GM18909 (cell line): ENCODE measurements at regions not wholly inside any gene's neighbourhood (a gene's known extent, or its start where the extent isn't known, plus 50 kb on each side); places are given as distances from the start of the nearest gene placed in this dataset.

Experiments used
- ATAC-seq: cut with Tn5 transposase; IDR thresholded peaks from one replicate; pipeline ENCODE4 v1.9.1; 2021; ENCODE audit warnings: mild to moderate bottlenecking; ENCODE audit not compliant: unreplicated experiment, poor library complexity

DNA sequence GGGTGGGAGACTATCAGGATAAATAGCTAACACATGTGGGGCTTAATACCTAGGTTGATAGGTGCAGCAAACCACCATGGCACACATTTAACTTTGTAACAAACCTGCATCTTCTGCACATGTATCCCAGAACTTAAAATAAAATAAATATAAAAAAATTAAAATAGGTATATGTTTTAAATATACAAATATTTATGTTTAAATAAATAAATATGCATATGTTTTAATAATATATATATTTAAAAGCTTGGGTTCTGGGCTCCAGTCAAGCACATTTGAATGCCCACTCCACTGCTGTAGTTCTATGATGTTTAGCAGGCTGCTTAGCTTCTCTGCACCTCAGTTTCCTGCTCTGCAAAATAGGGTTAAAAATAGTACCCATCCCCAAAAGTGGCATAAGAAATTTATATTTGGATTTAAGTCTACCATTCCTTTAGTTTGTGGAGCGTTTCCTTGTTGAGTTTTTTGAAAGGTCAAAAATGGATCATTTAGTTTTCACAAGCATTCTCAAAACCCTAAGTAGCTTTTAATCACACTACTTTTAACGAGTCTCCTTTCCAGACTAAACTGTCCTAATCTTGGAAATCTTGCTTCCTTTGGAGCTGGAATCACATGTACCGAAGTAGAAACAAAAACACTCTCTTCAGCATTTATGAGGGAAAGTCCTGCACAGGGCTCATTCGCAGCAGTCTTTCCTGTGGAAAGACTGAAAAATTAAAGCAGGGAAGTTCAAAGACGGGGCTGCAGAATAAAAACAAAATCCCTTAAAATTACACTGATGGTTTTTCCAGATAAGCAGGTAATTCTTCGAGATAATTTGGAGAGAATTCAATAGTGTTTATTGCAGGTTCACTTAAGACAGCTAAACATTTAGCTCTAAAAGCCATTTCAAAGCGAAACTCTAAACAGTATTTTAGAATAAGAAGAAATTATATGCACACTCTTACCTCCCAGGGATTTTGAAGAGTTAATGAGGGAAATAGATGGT is 111.7 kb upstream of the LYZL1 start:
- ATAC-seq = no peak

GRCh38 chr10:29181936-29182335 is 106.9 kb upstream of the LYZL1 start:
- no peak for ATAC-seq

- no peak for ATAC-seq
These were observed 105.4 kb upstream of the LYZL1 start for GRCh38 chr10:29183301-29183945.

GRCh38 chr10:29184205-29185000 is 104.5 kb upstream of the LYZL1 start:
- no peak for ATAC-seq

DNA sequence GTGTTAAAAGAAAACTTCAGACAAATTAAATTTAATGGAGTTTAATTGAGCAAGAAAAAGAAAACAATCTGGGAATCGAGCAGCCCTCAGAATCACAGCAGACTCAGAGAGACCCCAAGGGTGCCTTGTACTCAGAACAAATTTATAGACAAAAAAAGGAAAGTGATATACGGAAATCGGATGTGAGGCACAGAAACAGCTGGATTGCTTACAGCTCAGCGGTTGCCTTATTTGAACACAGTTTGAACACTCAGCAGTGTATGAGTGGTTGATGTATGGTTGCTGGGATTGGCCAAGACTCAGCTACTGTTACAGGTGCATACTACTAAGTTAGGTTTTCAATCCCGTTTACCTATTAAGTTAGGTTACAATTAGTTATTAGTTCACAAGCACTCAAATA is 103.8 kb upstream of the LYZL1 start:
- ATAC-seq = no peak

GRCh38 chr10:29186221-29186620 is 102.6 kb upstream of the LYZL1 start:
- no peak for ATAC-seq

GRCh38 chr10:29189256-29189655 is 99.6 kb upstream of the LYZL1 start:
- ATAC-seq = no peak

- ATAC-seq = no peak
These were observed 97.2 kb upstream of the LYZL1 start for GRCh38 chr10:29191674-29192073.

DNA sequence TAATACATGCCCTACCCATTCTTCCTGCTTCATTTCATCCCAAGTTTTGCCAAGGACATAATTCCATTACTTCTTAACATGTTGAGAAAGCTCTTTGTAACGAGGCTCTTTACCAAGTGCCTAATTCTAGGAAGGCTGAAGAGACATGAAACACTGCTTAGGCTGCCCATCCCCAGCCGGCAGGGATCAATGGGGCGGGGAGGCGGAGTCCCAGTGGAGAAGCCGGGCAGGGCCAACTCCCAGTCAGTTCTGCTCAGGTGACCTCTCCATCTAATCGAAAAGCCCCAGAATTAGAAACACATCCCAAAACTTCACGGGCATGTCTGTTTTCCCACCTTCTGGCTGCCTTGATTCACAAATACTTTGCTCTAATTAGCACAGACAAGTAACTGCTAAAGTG is 89.5 kb upstream of the LYZL1 start:
- ATAC-seq = no peak

- ATAC-seq = no peak
These were observed 88.8 kb upstream of the LYZL1 start for GRCh38 chr10:29199941-29200679.

- no peak for ATAC-seq
These were observed 86.4 kb upstream of the LYZL1 start for GRCh38 chr10:29202386-29202940.

DNA sequence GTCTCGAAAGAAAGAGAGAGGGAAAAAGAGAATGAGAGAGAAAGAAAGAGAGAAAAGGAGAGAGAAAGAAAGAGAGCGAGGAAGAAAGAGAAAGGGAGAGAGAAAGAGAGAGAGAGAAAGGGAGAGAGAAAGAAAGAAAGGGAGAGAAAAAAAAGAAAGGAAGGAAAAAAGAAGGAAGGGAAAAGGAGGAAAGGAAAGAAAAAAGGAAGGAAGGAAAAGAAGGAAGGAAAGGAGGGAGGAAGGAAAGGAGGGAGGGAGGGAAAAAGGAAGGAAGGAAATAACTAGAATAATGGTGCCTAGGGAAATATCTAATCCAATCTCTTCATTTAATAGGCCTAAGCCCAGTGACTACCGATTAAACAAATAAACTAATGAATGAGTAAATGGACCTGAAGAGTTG is 85.4 kb upstream of the LYZL1 start:
- no peak for ATAC-seq

DNA sequence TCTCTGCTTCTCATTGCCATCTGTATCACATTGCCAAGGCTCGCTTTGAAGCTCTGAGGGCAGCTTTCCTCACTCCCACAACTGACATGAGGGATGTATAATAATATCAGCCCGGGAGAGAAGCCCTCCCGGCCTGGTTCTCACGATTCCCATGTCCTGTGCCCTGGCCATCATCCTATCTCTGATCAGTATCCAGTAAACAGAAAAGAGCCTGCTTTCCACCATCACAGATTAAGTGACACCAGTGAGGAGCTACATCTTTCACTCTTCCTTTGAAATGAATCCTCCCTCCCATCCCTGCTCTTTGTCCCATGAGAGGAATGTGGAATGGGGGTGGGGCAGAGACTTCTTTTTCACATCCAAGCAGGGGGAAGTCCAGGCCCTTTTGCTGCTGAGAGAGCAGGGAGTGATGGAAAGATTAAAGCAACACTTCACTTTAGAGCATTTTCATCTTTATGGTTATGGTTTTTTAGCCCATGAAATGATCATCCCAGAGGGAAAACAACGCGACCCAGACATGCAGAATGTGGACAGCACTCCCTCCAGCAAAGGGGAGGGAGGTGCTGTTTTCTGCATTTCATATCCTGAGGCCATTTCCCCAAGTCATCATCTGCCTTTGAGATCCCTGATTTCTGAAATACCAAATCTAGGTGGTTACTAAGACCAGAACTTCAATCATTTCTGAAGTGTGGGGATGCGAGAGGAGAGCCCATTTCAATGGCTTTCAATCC is 84.6 kb upstream of the LYZL1 start:
- no peak for ATAC-seq

- no peak for ATAC-seq
These were observed 83.1 kb upstream of the LYZL1 start for GRCh38 chr10:29205787-29206186.

DNA sequence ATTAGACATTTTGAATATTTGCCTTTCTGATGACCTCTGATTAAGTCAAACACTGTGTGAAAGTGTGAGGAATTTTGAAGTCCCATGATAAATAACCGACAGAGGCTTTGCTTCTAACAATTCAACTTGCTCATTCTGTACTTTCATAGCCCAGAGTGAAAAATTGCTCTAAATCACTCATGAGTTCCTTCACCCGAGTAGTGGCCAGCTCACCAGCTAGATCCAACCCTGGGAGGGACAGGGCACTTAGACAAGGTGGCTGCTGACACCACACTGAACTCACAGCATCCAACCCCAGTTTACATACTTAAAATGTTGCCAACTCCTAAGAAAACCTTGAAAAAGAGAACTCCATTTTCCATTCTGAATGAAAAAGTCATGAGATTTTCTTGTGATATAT is 80.0 kb upstream of the LYZL1 start:
- ATAC-seq = no peak

DNA sequence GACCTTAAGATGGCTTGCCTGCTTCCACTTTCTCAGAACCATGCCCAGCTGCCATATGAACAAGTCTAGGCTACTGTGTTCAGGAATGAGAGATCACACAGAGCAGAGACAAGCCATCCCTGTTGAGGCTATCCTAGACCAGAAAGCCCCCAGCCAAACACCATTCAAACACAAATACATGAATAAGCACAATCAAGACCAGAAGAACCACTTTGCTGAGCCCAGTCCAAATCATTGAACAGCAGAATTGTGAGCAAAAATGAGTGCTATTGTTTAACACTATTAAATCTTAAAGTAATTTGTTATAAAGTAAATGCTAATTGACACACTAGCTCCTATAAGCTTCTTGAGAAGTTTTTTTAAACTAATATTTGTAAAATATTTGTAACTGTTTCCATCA is 79.0 kb upstream of the LYZL1 start:
- no peak for ATAC-seq

DNA sequence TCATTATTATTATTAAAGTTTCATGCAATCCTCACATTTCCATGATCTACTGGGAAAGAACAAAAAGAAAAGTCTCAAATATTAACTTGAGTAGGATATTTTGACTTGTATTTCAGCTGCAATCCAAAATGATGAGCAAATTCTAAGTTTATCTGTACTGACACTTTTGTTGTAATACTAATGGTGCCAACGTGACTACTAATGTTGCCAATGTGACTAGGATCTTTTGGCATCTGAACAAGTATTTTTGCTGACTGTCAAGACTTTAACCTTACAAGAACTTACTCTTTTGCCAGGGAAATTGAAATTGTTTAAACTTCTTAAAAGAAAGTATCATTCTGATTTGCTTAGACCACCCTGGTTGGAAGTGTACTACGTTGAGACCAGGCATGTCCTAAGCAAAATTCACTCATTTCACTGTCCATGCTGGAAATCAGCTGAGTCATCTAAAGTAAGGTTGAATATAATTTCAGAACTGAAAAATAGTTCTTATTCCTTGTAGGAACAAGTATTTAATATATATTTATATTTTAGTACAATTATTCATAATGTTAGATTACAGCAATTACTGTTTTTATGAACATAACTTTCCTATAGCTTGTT is 78.5 kb upstream of the LYZL1 start:
- no peak for ATAC-seq

GRCh38 chr10:29212597-29212996 is 76.3 kb upstream of the LYZL1 start:
- no peak for ATAC-seq

DNA sequence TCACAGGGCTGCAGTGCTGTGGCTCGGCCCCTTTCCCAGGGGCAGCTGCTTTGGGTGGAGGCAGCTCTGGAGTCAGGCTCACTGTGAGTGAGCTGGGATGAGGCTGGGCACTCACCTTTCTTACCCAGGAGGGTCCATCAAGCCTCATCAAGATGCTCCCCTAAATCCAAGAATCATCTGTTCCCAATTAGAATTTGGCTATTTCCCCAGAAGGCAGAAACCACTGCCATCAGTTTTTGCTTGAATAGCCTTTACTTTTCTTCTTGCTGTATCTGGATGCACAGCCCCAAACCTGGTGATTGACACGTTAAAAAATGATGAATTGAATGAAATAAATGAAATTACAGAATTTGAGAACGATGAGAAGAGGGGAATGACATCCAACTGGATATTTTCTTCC is 74.3 kb upstream of the LYZL1 start:
- no peak for ATAC-seq
